ENCODE measurements at regions not wholly inside any gene's neighbourhood (a gene's known extent, or its start where the extent isn't known, plus 50 kb on each side); places are given as distances from the start of the nearest gene placed in this dataset.
"Not testable (repeated sequence)": the region's sequence is repeated elsewhere in the genome, so short reads cannot be mapped to it uniquely, and the experiment has no call there.

DNA sequence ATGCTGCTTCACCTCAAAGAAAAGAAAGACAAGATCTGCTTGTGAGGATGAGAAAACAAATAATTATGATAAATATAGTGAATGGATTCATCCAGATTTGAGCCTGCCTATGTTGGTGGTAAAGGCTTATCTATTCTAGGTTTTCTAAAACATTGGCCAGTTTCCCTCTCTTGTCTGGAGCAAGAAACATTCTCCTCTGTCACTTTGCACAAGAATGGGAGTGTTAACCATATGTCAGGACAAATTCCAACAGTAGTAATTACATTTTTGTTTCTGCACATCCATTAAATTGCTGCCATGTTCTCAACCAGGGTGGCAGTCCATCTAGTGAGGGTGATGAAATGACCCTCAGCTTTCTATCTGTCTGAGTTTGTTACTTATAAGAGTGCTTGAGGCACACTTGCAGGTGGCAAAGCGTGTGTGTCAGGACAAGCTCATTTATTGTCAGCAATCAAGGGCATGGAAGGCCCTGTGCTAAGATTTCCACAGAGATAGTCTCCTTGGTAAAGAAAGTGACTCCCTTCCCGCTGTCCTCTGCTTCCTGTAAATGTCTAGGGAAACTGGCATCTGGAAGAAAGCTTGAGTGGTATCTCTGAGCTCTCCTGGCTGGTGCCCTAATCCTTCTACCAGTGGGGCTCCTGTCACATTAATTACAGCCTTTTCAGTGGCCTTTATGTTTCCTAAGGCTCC, 502.1 kb upstream of the FLRT2 start:
- no peak for DNase-seq

- DNase-seq = no peak
Observed at GRCh38 chr14:85037411-85037810, 492.5 kb upstream of the FLRT2 start.

DNA sequence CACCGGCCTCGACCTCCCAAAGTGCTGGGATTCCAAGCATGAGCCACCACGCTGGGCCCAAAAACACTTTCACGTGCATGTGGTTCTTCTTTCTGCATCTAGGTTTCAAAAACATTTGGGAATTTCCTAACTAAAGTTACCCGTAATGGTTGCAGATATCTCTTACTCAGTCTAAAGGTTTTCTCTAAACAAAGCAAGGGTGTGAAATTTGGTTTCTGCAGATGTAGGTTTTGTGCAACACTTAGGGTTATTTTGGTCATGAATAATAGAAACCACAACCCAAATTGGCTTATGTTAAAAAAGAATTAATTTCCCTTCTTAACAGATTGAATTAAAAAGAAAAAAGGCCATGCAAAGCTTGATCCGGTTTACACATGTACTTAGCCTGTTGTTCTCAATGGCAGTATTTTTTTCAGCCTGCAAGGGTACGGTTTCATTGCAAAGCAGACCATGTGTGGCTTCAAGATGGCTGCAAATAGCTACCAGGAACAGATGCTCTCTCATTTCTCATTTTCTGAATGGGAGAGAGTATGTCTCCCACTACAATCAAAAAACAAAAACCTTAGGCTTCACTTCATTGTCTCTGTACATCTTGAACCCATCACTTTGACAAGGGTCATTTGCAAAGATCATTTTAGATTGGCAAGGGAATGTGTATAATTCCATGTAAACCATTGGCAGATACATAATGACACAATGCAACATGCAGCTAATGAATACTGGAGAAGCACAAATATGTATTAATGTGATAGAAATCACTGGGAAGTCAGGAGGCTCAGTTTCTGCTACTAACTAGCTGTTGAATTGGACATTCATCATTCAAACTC, 491.2 kb upstream of the FLRT2 start:
- no peak for DNase-seq

DNA sequence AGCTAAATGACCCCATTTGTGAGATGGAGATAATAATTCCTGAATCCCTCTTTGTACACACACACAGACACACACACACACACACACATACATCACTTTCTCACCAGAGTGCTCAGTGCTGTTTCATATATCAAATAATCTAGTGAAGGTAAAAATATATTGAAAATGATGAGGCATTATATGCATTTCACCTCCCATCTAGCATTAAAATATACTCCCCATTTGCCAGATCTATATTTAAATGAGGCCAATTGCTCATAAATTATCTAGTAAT, 490.7 kb upstream of the FLRT2 start:
- no peak for DNase-seq

DNA sequence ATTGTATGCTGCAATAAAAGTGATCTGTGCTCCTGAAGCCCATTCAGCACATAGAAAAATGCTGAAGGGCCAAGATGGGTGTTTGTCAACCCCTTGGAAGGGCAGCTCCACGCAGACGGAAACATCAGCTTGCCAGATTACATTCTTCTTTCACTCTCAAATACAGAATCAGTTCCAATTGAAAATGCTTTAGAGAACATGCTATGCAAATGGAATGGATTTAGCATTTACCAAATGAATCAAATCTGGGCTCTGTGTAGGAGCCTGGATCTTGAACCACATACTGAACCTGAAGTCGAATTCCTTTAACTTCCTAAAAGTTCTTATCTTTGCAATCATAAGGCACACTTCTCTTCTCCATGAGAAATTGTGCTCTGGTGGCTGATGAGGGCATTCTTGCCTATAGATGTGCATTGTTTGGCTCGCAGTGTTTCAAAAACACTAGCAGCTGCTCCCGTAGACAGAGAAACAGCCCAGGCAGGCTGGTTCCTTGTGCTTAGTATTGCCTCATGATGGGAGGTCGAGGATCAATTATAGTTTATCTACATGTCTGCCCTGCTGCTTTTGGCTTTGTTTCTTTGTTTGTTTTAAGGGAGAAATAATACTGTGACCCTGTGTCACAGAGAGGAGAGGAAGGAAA, 489.8 kb upstream of the FLRT2 start:
- no peak for DNase-seq

DNA sequence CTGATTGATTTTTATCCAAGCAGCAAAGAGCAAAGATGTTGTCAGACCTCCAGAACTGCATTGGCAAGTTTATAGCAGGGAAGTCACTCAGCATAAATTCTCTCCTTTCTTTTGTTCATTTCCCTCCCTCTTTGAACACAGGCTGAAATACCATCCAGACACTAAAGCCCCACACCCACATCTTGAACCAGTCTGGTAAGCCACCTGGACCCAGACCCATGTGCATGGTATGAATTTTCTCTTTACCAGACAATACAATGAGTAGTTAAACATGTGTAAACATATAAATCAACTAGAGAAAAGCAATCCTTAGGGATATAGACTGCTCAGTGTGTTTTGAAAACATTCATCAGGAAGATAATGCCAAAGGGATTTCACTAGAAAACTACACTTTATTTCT, 488.3 kb upstream of the FLRT2 start:
- no peak for DNase-seq

- no peak for DNase-seq
Observed at GRCh38 chr14:85042301-85042700, 487.6 kb upstream of the FLRT2 start.

DNA sequence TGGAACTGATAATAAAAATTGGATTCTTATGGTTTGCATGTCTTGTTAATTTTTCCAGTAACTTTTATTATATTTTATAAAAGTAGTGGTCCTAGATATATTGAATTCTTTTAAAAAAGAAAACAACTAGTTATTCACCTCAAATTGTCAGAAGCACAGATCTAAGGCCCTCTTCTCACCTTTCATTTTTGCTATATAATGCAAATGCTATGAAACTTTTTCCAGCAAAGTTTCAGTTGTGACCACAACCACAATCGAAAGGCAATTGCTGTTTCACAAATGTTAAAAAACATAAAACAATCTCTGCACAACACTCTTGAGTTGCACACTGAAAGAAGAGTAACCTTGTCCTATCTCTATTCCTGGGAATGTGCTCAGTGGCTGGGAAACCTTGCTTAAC, 479.8 kb upstream of the FLRT2 start:
- no peak for DNase-seq

DNA sequence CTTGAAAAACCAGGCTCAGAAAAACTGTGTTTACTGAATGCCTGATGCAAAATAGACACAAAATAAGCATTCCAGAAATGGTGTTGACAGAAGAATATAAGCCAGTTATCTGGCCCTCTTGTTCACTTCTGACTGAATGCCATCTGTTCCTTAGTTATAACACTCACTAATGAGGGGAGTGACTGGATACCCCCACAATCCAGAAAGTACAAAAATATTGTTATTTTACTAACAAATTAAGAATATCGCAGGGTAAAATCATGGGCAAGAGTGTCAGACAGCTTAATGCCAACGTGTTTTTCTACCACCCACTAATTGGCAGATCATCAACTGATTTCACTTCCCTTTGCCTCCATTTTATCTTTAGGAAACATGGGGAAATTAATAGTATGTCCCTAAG, 477.3 kb upstream of the FLRT2 start:
- DNase-seq = no peak

DNA sequence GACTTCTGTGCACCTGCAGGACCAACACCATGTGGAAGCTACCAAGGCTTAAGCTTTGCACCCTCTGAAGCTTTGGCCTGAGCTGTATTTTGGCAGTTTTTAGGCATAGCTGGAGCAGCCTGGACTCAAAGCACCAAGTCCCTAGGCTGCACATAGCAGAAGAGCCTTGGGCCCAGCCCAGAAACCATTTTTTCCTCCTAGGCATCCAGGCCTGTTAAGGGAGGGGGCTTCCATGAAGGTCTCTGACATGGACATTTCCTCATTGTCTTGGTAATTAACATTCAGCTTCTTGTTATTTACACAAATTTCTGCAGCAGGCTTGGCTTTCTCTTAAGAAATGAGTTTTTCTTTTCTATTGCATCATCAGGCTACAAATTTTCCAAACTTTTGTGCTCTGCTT, 475.8 kb upstream of the FLRT2 start:
- no peak for DNase-seq

- no peak for DNase-seq
Observed at GRCh38 chr14:85056267-85056666, 473.7 kb upstream of the FLRT2 start.

GRCh38 chr14:85057221-85057620, 472.7 kb upstream of the FLRT2 start:
- DNase-seq = no peak

DNA sequence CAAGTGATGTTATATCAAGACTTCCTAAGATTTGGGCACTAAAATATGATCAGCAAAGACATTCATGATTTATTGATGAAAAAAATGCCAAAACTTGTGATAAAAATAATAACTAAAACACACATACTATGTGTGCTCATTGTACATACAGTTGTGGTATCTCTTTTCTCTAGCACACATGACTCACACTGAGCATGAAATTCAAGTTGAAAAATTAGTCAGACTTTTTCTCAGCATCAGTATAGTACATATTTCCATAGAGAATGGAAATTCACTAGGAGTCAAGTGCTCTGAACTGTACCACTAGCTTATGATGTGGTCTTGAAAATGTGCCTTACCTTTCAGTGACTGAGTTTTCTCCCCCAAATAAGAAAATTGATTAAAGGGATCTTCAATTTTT, 471.8 kb upstream of the FLRT2 start:
- DNase-seq = no peak

DNA sequence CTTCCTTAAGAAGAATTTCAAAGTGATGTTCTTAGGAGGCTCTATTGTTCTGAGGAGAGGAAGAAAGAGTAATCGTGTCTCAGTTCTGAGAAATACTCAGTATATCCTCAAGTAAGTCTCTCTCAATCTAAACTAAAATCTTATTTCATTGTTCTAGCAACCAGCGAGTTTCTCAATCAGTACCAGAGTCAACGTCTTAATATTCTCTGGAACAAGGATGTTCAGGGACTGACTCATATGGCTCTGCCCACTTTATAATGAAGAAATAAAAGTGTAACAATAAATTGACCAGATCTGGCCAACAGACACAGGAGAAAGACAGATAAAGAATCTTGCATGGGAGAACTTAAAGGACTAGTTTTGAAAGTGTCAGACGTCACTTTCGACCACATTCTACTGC, 469.8 kb upstream of the FLRT2 start:
- no peak for DNase-seq

DNA sequence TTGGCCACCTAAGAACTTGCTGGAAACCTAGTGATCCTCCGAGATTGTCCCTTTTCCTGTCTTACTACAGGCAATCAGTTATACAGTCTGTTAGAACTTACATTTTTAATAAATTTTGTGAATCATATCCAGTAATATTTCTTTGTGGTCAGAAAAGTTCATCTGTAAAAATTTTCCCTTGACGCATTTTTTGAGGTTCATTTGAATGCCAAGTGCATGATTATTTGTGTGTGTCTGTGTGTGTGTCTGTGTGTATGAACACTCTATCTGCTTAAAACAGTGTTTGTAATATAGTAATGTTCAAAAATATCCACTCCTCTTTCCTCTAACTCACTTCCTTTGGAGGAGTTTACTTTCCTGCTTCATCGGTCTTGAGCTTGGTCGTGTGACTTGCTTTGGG, 468.7 kb upstream of the FLRT2 start:
- DNase-seq = no peak

DNA sequence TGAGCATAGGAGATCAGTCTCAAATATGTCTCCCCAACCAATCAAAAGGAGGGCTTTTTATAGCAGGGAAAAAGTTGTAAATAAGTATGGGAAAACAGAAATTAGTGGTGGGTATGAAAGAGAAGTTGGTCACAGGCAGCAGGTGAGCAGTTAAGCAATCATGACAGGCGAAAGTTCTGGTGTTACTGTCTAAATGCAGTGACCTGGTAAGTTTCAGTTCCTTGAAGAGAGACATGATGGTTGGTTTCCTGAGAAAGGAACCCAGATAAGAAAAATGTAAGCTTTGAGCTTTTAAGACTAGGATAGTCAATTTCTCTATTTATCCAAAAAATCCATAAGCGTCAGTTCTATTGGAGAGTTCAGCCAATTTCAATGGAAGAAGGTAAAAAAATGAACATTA, 466.2 kb upstream of the FLRT2 start:
- DNase-seq = no peak

- no peak for DNase-seq
Observed at GRCh38 chr14:85071447-85071846, 458.5 kb upstream of the FLRT2 start.

DNA sequence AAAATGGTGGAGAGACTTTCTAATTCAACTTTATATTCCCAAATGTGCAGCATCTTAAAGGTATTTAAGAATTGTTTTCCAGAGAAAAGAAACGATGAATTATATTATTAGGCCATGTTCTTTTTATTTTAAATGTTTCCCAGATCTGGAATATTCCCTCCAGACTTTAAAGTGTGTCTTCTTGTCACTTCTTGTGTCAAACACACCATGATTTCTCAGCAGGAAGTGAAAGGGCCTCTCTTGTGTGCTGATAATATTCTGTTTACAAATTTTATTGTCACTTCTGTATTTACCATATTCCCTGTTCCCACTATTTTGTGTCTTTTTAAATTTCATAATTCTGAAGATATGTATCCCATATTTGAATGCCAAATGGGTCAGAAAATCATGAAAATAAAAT, 455.0 kb upstream of the FLRT2 start:
- no peak for DNase-seq

GRCh38 chr14:85075694-85076476, 454.1 kb upstream of the FLRT2 start:
- DNase-seq = no peak

GRCh38 chr14:85077716-85078115, 452.2 kb upstream of the FLRT2 start:
- DNase-seq = not testable (repeated sequence)

GRCh38 chr14:85079842-85080730, 449.9 kb upstream of the FLRT2 start:
- no peak for DNase-seq

DNA sequence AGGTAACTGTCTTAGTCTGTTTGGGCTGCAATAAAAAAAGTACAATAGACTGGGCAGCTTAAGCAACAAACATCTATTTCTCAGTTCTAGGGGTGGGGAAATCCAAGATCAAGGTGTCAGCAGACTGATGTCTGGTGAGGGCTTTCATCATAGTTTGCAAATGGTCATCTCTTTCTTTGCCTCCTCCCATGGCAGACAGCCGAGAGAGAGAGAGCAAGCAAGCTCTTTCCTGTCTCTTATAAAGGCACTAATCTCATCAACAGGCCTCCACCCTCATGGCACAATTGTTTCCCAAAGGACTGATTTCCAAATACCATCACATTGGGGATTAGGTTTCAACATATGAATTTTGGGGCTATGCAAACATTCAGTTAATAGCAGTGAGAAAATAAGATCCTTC, 445.6 kb upstream of the FLRT2 start:
- no peak for DNase-seq

DNA sequence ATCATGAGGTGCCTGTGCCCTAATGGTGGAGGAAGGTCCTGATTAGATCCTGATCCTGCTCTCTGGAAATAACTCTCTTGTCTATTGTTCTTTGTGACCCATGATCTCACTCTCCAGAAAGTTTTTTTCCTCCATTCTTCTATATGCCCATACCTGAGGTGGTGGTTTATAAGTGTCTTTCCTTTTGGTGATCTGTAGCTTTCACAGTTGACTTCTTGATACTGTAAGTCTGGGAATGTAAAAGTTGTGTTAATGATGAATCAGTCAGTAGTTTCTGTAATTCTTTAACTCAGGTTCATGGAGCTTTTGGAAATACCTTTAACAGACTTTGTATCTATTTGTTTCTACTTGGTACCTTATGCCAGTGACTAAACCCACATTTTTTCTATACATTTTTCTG, 444.0 kb upstream of the FLRT2 start:
- no peak for DNase-seq
